Smooth muscle cell (in vitro differentiated cells): ENCODE measurements at regions not wholly inside any gene's neighbourhood (a gene's known extent, or its start where the extent isn't known, plus 50 kb on each side); places are given as distances from the start of the nearest gene placed in this dataset.

ENCODE experiments used
- DNase-seq: peaks from one replicate; lab custom pipeline; 2025; ENCODE audit not compliant: unreplicated experiment; lab: John Stamatoyannopoulos, UW
- H2AFZ ChIP-seq: fragments of 200-600 bp; sonication (generic); 2 replicates; pipeline ENCODE4 v1.6.0; 2016; ENCODE audit warnings: antibody characterized with exemption, low read depth, mild to moderate bottlenecking
- H3F3A ChIP-seq: fragments of 200-600 bp; sonication (generic); 2 replicates; pipeline ENCODE4 v1.6.0; 2017; ENCODE audit warnings: antibody characterized with exemption, low read depth
- H3K27ac ChIP-seq: fragments of 200-600 bp; sonication (generic); 2 replicates; pipeline ENCODE4 v1.5.1; 2016; ENCODE audit warnings: low read depth, mild to moderate bottlenecking
- H3K27me3 ChIP-seq: fragments of 200-600 bp; sonication (generic); 2 replicates; pipeline ENCODE4 v1.6.1; 2016; ENCODE audit warnings: low read depth, mild to moderate bottlenecking
- H3K36me3 ChIP-seq: fragments of 200-600 bp; sonication (generic); 2 replicates; pipeline ENCODE4 v1.5.1; 2016; ENCODE audit warnings: low read depth
- H3K4me1 ChIP-seq: fragments of 200-600 bp; sonication (generic); 2 replicates; pipeline ENCODE4 v1.5.1; 2016; ENCODE audit warnings: low read depth
- H3K4me2 ChIP-seq: fragments of 200-600 bp; sonication (generic); 2 replicates; pipeline ENCODE4 v1.6.0; 2016; ENCODE audit warnings: mild to moderate bottlenecking
- H3K4me3 ChIP-seq: fragments of 200-600 bp; sonication (generic); 2 replicates; pipeline ENCODE4 v1.5.1; 2016; ENCODE audit warnings: mild to moderate bottlenecking
- H3K79me2 ChIP-seq: fragments of 200-600 bp; sonication (generic); 2 replicates; pipeline ENCODE4 v1.6.0; 2016; ENCODE audit warnings: low read depth, mild to moderate bottlenecking
- H3K9ac ChIP-seq: fragments of 200-600 bp; sonication (generic); 2 replicates; pipeline ENCODE4 v1.6.0; 2016; ENCODE audit warnings: low read depth
- H3K9me3 ChIP-seq: fragments of 200-600 bp; sonication (generic); replicated peaks from 2 replicates; pipeline ENCODE4 v1.5.1; 2016; ENCODE audit warnings: low read depth
- H4K20me1 ChIP-seq: fragments of 200-600 bp; sonication (generic); 2 replicates; pipeline ENCODE4 v1.6.0; 2016; ENCODE audit warnings: low read depth
- CTCF ChIP-seq: fragments of 200-600 bp; sonication (generic); IDR thresholded peaks from 2 replicates; pipeline ENCODE4 v1.5.1; 2017; ENCODE audit warnings: borderline replicate concordance, mild to moderate bottlenecking, antibody characterized with exemption; ENCODE audit not compliant: insufficient read depth, poor library complexity, severe bottlenecking
- WGBS: methylation state at CpG from one replicate; pipeline ENCODE4 v1.1.7; 2016; ENCODE audit warnings: low lambda C conversion rate; 5-methylcytosine and 5-hydroxymethylcytosine counted together

- Histone ChIP-seq H3F3A (no peaks in the 10 kb centered on the region), H3K27ac (no peak overlapping the region), H3K36me3 (no peaks in the 10 kb centered on the region), H3K4me2 (no peak overlapping the region), H3K79me2 (no peaks in the 10 kb centered on the region), H3K9ac (no peak overlapping the region), H4K20me1 (no peaks in the 10 kb centered on the region), H2AFZ (no peak overlapping the region), H3K9me3 (no peaks in the 10 kb centered on the region), H3K4me1 (no peaks in the 10 kb centered on the region), H3K27me3 (peaks cover 22% of the 10 kb centered on the region), H3K4me3 (no peak overlapping the region)
- no peak for DNase-seq
- no peak for TF ChIP-seq CTCF
- WGBS, result 81% methylated on average over 11 of the region's 11 CpGs
Measured at GRCh38 chr11:134637091-134638015, 225.3 kb upstream of the B3GAT1 start.

GRCh38 chr11:134636071-134636470 lies 224.0 kb upstream of the B3GAT1 start:
- H3K9me3 ChIP-seq, result no peaks in the 10 kb centered on the region
- TF ChIP-seq CTCF, result no peak

GRCh38 chr11:134634897-134635831 lies 223.1 kb upstream of the B3GAT1 start:
- no peak overlapping the region for H2AFZ ChIP-seq
- no peaks in the 10 kb centered on the region for H3K79me2 ChIP-seq
- no peak overlapping the region for H3K9ac ChIP-seq
- TF ChIP-seq CTCF, result no peak
- no peaks in the 10 kb centered on the region for H3K4me1 ChIP-seq
- H4K20me1 ChIP-seq, result no peaks in the 10 kb centered on the region
- DNase-seq, result no peak
- H3K36me3 ChIP-seq, result no peaks in the 10 kb centered on the region
- WGBS, result 85% methylated on average over 22 of the region's 22 CpGs
- no peak overlapping the region for H3K27ac ChIP-seq
- no peaks in the 10 kb centered on the region for H3F3A ChIP-seq
- H3K4me2 ChIP-seq, result no peak overlapping the region
- no peaks in the 10 kb centered on the region for H3K9me3 ChIP-seq
- H3K27me3 ChIP-seq, result peaks cover 6% of the 10 kb centered on the region
- no peak overlapping the region for H3K4me3 ChIP-seq

More at GRCh38 chr11:134636071-134636470, 224.0 kb upstream of the B3GAT1 start:
- 92% methylated on average over 12 of the region's 12 CpGs for WGBS
- Histone ChIP-seq H3F3A (no peaks in the 10 kb centered on the region), H3K4me2 (no peak overlapping the region), H3K79me2 (no peaks in the 10 kb centered on the region), H3K27ac (no peak overlapping the region), H3K9ac (no peak overlapping the region), H4K20me1 (no peaks in the 10 kb centered on the region), H3K4me1 (no peaks in the 10 kb centered on the region), H3K36me3 (no peaks in the 10 kb centered on the region), H3K4me3 (no peak overlapping the region), H3K27me3 (peaks cover 11% of the 10 kb centered on the region), H2AFZ (no peak overlapping the region)
- DNase-seq, result no peak
